GM18505 (cell line): ENCODE measurements at regions not wholly inside any gene's neighbourhood (a gene's known extent, or its start where the extent isn't known, plus 50 kb on each side); places are given as distances from the start of the nearest gene placed in this dataset.

Experiments
- ATAC-seq: cut with Tn5 transposase; IDR thresholded peaks from one replicate; pipeline ENCODE4 v1.9.1; 2021; ENCODE audit not compliant: unreplicated experiment
- POLR2A ChIP-seq: IDR thresholded peaks from 4 replicates; pipeline ENCODE4 v1.6.1; 2011; ENCODE audit warnings: borderline replicate concordance; ENCODE audit not compliant: insufficient read depth, insufficient read length; ENCODE audit errors: extremely low read depth

- no peak for TF ChIP-seq POLR2A
- ATAC-seq = no peak
Measured at GRCh38 chr14:89534902-89535685, 118.1 kb upstream of the FOXN3 start.

- ATAC-seq = no peak
- no peak for TF ChIP-seq POLR2A
Measured at GRCh38 chr14:89533766-89534165, 116.7 kb upstream of the FOXN3 start.

GRCh38 chr14:89533136-89533535, 116.1 kb upstream of the FOXN3 start:
- ATAC-seq = no peak
- TF ChIP-seq POLR2A = no peak

GRCh38 chr14:89531661-89532335, 114.8 kb upstream of the FOXN3 start:
- no peak for ATAC-seq
- TF ChIP-seq POLR2A = no peak

GRCh38 chr14:89524990-89525667, 108.1 kb upstream of the FOXN3 start:
- no peak for TF ChIP-seq POLR2A
- ATAC-seq = no peak

- ATAC-seq = no peak
- TF ChIP-seq POLR2A = no peak
Measured at GRCh38 chr14:89524412-89524811, 107.4 kb upstream of the FOXN3 start.

- TF ChIP-seq POLR2A = no peak
- no peak for ATAC-seq
Measured at GRCh38 chr14:89521988-89522387, 105.0 kb upstream of the FOXN3 start.

- no peak for TF ChIP-seq POLR2A
Measured at GRCh38 chr14:89519040-89519439, 102.0 kb upstream of the FOXN3 start.

GRCh38 chr14:89516173-89516572, 99.1 kb upstream of the FOXN3 start:
- ATAC-seq = no peak
- no peak for TF ChIP-seq POLR2A

More at GRCh38 chr14:89519040-89519439, 102.0 kb upstream of the FOXN3 start:
- ATAC-seq = no peak

GRCh38 chr14:89514601-89515000, 97.6 kb upstream of the FOXN3 start:
- TF ChIP-seq POLR2A = no peak
- no peak for ATAC-seq

GRCh38 chr14:89509891-89510290, 92.9 kb upstream of the FOXN3 start:
- no peak for ATAC-seq
- no peak for TF ChIP-seq POLR2A

GRCh38 chr14:89508863-89509262, 91.8 kb upstream of the FOXN3 start:
- ATAC-seq = no peak
- TF ChIP-seq POLR2A = no peak

GRCh38 chr14:89507926-89508460, 91.0 kb upstream of the FOXN3 start:
- ATAC-seq = no peak
- TF ChIP-seq POLR2A = no peak
